ENCODE measurements at regions not wholly inside any gene's neighbourhood (a gene's known extent, or its start where the extent isn't known, plus 50 kb on each side); places are given as distances from the start of the nearest gene placed in this dataset.
A peak's percentile ranks its signal among the peaks of the same experiment; 100 is the strongest.

DNA sequence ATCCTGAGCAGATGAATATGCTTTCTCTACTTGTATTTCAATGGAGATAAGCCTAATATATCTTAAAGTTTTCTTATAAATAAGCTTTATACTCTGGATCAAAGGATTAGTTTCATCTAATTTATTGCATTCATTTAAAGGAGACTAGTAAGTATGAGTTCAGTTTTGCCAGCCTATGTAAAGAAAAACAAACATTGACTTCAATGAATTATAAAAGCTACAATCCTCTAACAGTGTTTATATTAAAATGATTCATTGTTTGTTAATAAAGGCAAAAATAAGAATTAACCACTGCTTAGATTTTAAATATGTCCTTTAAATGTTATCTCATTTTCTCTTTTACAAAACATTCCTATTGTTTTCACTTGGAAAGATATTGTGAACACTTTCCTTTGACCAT is 566.0 kb downstream of the EPHA4 start:
- H3K9ac ChIP-seq (ENCODE audit: low read length): no peak overlapping the region
- no peak overlapping the region for H4K5ac ChIP-seq (ENCODE audit: low read length)
- no peak overlapping the region for H2BK5ac ChIP-seq (ENCODE audit: low read length)
- H3K79me1 ChIP-seq (ENCODE audit: low read length): no peaks in the 10 kb centered on the region
- H3K18ac ChIP-seq (ENCODE audit: low read length): no peak overlapping the region
- H3K79me2 ChIP-seq (ENCODE audit: control insufficient read depth, insufficient read depth, low read length): no peaks in the 10 kb centered on the region
- no peaks in the 10 kb centered on the region for H3K4me1 ChIP-seq (ENCODE audit: control insufficient read depth, low read depth, low read length)
- no peak overlapping the region for H3K27ac ChIP-seq (ENCODE audit: low read depth, low read length)
- DNase-seq: no peak
- H3K27me3 ChIP-seq (ENCODE audit: insufficient read depth, low read length, poor library complexity): no peaks in the 10 kb centered on the region
- no peak overlapping the region for H4K8ac ChIP-seq (ENCODE audit: low read depth, low read length)
- H3K4me2 ChIP-seq (ENCODE audit: low read length): no peak overlapping the region
- no peak overlapping the region for H3K23ac ChIP-seq (ENCODE audit: low read length)
- no peak overlapping the region for H3K4ac ChIP-seq (ENCODE audit: low read depth, low read length)
- H2AK5ac ChIP-seq (ENCODE audit: low read length): no peak overlapping the region
- H3K56ac ChIP-seq (ENCODE audit: low read length): no peak overlapping the region
- H3K4me3 ChIP-seq (ENCODE audit: low read length): no peak overlapping the region
- no peaks in the 10 kb centered on the region for H3K36me3 ChIP-seq (ENCODE audit: control insufficient read depth, insufficient read depth, low read length)
- H2BK15ac ChIP-seq (replicated peaks; ENCODE audit: low read depth): no peak overlapping the region
- H2BK120ac ChIP-seq (ENCODE audit: low read depth, low read length): no peak overlapping the region

DNA sequence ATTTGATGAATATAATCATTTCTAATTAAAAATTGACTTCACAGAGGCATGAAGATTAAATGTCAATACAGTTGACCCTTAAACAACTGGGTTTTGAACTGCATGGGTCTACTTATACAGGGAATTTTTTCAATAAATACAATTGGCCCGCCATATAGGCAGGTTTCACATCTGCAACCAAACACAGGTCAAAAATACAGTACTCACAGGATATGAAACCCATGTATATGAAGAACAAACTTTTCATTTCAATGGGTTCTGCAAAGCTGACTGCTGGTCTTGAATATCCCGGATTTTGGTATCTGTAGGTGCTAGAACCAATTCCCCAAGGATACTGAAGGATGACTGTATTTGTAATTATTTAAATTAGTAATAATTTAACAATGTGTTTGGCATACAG is 555.6 kb downstream of the EPHA4 start:
- no peak overlapping the region for H2BK15ac ChIP-seq (replicated peaks; ENCODE audit: low read depth)
- no peak overlapping the region for H3K23ac ChIP-seq (ENCODE audit: low read length)
- no peaks in the 10 kb centered on the region for H3K79me1 ChIP-seq (ENCODE audit: low read length)
- no peak overlapping the region for H2AK5ac ChIP-seq (ENCODE audit: low read length)
- no peaks in the 10 kb centered on the region for H3K4me1 ChIP-seq (ENCODE audit: control insufficient read depth, low read depth, low read length)
- no peak overlapping the region for H2BK120ac ChIP-seq (ENCODE audit: low read depth, low read length)
- H3K4me3 ChIP-seq (ENCODE audit: low read length): no peak overlapping the region
- no CpG with 5 or more reads among the region's 2 CpGs for WGBS (ENCODE audit: extremely low coverage, insufficient coverage, low lambda C conversion rate)
- H3K36me3 ChIP-seq (ENCODE audit: control insufficient read depth, insufficient read depth, low read length): no peaks in the 10 kb centered on the region
- no peaks in the 10 kb centered on the region for H3K27me3 ChIP-seq (ENCODE audit: insufficient read depth, low read length, poor library complexity)
- H3K79me2 ChIP-seq (ENCODE audit: control insufficient read depth, insufficient read depth, low read length): no peaks in the 10 kb centered on the region
- no peak overlapping the region for H3K4me2 ChIP-seq (ENCODE audit: low read length)
- H3K9ac ChIP-seq (ENCODE audit: low read length): no peak overlapping the region
- H4K5ac ChIP-seq (ENCODE audit: low read length): no peak overlapping the region
- DNase-seq: no peak
- H2BK5ac ChIP-seq (ENCODE audit: low read length): no peak overlapping the region
- no peak overlapping the region for H4K8ac ChIP-seq (ENCODE audit: low read depth, low read length)
- H3K4ac ChIP-seq (ENCODE audit: low read depth, low read length): no peak overlapping the region
- H3K27ac ChIP-seq (ENCODE audit: low read depth, low read length): no peak overlapping the region
- H3K18ac ChIP-seq (ENCODE audit: low read length): no peak overlapping the region
- no peak overlapping the region for H3K56ac ChIP-seq (ENCODE audit: low read length)

DNA sequence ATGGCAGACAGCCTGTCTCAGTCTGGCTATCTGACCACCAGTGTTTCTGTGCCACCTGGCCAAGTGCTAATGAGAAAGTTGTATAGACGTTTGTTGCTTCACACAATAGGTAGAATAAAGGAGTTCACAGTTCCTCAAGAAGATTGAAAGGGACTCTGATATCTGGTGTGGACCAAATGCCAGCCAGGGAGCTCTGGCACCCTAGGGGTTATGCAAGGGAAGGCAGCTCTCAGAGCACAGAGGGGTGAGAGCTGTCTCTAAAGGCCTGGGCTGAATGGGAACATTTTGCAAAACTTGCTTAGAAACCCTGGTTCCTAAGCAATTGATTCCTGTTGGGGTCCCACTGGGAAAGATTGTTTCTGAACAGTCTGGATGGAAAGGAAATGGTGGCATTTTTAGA is 553.8 kb downstream of the EPHA4 start:
- H2BK15ac ChIP-seq (replicated peaks; ENCODE audit: low read depth): no peak overlapping the region
- H3K9ac ChIP-seq (ENCODE audit: low read length): no peak overlapping the region
- no peak overlapping the region for H3K27ac ChIP-seq (ENCODE audit: low read depth, low read length)
- H3K79me1 ChIP-seq (ENCODE audit: low read length): no peaks in the 10 kb centered on the region
- H4K5ac ChIP-seq (ENCODE audit: low read length): no peak overlapping the region
- H3K18ac ChIP-seq (ENCODE audit: low read length): no peak overlapping the region
- no peak overlapping the region for H3K23ac ChIP-seq (ENCODE audit: low read length)
- no peaks in the 10 kb centered on the region for H3K4me1 ChIP-seq (ENCODE audit: control insufficient read depth, low read depth, low read length)
- H3K4ac ChIP-seq (ENCODE audit: low read depth, low read length): no peak overlapping the region
- H3K4me2 ChIP-seq (ENCODE audit: low read length): no peak overlapping the region
- no peak overlapping the region for H2BK120ac ChIP-seq (ENCODE audit: low read depth, low read length)
- DNase-seq: peak; percentile 16
- no peak overlapping the region for H3K4me3 ChIP-seq (ENCODE audit: low read length)
- no peaks in the 10 kb centered on the region for H3K36me3 ChIP-seq (ENCODE audit: control insufficient read depth, insufficient read depth, low read length)
- H3K56ac ChIP-seq (ENCODE audit: low read length): no peak overlapping the region
- H4K8ac ChIP-seq (ENCODE audit: low read depth, low read length): no peak overlapping the region
- no peaks in the 10 kb centered on the region for H3K27me3 ChIP-seq (ENCODE audit: insufficient read depth, low read length, poor library complexity)
- no peak overlapping the region for H2AK5ac ChIP-seq (ENCODE audit: low read length)
- H3K79me2 ChIP-seq (ENCODE audit: control insufficient read depth, insufficient read depth, low read length): no peaks in the 10 kb centered on the region
- no peak overlapping the region for H2BK5ac ChIP-seq (ENCODE audit: low read length)
- no CpG with 5 or more reads among the region's 1 CpG for WGBS (ENCODE audit: extremely low coverage, insufficient coverage, low lambda C conversion rate)

DNA sequence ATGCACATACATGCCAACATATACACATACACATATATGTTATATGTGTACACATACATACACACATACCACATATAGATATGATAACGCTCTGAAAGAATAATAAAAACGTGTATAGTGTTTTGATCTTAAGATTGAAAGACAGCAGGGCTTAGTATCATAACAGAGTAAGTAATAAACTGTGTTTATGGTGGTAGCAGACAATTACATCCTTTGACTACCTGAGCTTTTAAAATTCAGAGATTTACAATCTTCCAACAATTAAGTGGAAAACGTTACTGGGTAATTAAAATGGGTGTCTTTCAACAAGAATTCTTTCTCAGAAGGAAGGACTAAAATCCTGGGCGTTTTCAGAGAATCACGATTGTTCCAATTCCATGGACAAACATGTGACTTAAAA is 552.4 kb downstream of the EPHA4 start:
- Histone ChIP-seq H4K8ac (ENCODE audit: low read depth, low read length) (no peak overlapping the region), H4K5ac (ENCODE audit: low read length) (no peak overlapping the region), H3K23ac (ENCODE audit: low read length) (no peak overlapping the region), H3K27me3 (ENCODE audit: insufficient read depth, low read length, poor library complexity) (no peaks in the 10 kb centered on the region), H2BK5ac (ENCODE audit: low read length) (no peak overlapping the region), H2BK15ac (replicated peaks; ENCODE audit: low read depth) (no peak overlapping the region), H3K4me1 (ENCODE audit: control insufficient read depth, low read depth, low read length) (no peaks in the 10 kb centered on the region), H3K4me2 (ENCODE audit: low read length) (no peak overlapping the region), H3K79me2 (ENCODE audit: control insufficient read depth, insufficient read depth, low read length) (no peaks in the 10 kb centered on the region), H3K4me3 (ENCODE audit: low read length) (no peak overlapping the region), H3K27ac (ENCODE audit: low read depth, low read length) (no peak overlapping the region), H3K9ac (ENCODE audit: low read length) (no peak overlapping the region), H3K79me1 (ENCODE audit: low read length) (no peaks in the 10 kb centered on the region), H3K4ac (ENCODE audit: low read depth, low read length) (no peak overlapping the region), H3K36me3 (ENCODE audit: control insufficient read depth, insufficient read depth, low read length) (no peaks in the 10 kb centered on the region), H3K56ac (ENCODE audit: low read length) (no peak overlapping the region), H2AK5ac (ENCODE audit: low read length) (no peak overlapping the region), H2BK120ac (ENCODE audit: low read depth, low read length) (no peak overlapping the region), H3K18ac (ENCODE audit: low read length) (no peak overlapping the region)
- no CpG with 5 or more reads among the region's 5 CpGs for WGBS (ENCODE audit: extremely low coverage, insufficient coverage, low lambda C conversion rate)
- no peak for DNase-seq

DNA sequence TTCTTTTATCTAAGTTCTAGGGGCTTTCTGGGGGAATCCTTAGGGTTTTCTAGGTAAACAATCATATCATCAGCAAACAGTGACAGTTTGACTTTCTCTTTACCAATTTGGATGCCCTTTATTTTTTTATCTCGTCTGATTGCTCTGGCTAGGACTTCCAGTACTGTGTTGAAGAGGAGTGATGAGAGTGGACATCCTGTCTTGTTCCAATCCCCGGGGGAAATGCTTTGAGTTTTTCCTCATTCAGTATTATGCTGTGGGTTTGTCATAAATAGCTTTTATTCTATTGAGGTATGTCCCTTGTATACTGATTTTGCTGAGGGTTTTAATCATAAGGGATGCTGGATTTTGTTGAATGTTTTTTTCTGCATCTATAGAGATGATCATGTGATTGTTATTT is 549.5 kb downstream of the EPHA4 start:
- H3K4me1 ChIP-seq (ENCODE audit: control insufficient read depth, low read depth, low read length): no peaks in the 10 kb centered on the region
- H2BK15ac ChIP-seq (replicated peaks; ENCODE audit: low read depth): no peak overlapping the region
- no peaks in the 10 kb centered on the region for H3K36me3 ChIP-seq (ENCODE audit: control insufficient read depth, insufficient read depth, low read length)
- no peak overlapping the region for H3K9ac ChIP-seq (ENCODE audit: low read length)
- H3K27ac ChIP-seq (ENCODE audit: low read depth, low read length): no peak overlapping the region
- no peak overlapping the region for H2BK5ac ChIP-seq (ENCODE audit: low read length)
- no peak overlapping the region for H4K5ac ChIP-seq (ENCODE audit: low read length)
- H2AK5ac ChIP-seq (ENCODE audit: low read length): no peak overlapping the region
- no peak overlapping the region for H3K18ac ChIP-seq (ENCODE audit: low read length)
- H3K23ac ChIP-seq (ENCODE audit: low read length): no peak overlapping the region
- DNase-seq: no peak
- no peak overlapping the region for H4K8ac ChIP-seq (ENCODE audit: low read depth, low read length)
- H3K4ac ChIP-seq (ENCODE audit: low read depth, low read length): no peak overlapping the region
- H3K4me2 ChIP-seq (ENCODE audit: low read length): no peak overlapping the region
- no peaks in the 10 kb centered on the region for H3K79me1 ChIP-seq (ENCODE audit: low read length)
- no peak overlapping the region for H3K56ac ChIP-seq (ENCODE audit: low read length)
- no peak overlapping the region for H2BK120ac ChIP-seq (ENCODE audit: low read depth, low read length)
- no peak overlapping the region for H3K4me3 ChIP-seq (ENCODE audit: low read length)
- no peaks in the 10 kb centered on the region for H3K79me2 ChIP-seq (ENCODE audit: control insufficient read depth, insufficient read depth, low read length)
- no peaks in the 10 kb centered on the region for H3K27me3 ChIP-seq (ENCODE audit: insufficient read depth, low read length, poor library complexity)
- no CpG with 5 or more reads among the region's 2 CpGs for WGBS (ENCODE audit: extremely low coverage, insufficient coverage, low lambda C conversion rate)

DNA sequence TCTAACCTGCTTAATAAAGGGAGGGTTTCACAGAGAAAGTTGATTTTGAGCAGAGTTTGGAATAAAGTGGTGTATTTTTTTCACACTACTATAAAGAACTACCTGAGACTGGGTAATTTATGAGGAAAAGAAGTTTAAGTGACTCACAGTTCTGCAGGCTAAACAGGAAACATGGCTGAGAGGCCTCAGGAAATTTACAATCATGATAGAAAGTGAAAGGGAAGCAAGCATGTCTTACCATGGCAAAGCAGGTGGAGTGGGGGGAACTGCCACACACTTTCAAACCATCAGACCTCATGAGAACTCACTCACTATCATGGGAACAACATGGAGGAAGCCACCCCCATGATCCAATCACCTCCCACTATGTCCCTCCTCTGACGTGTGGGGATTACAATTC is 546.7 kb downstream of the EPHA4 start:
- H3K36me3 ChIP-seq (ENCODE audit: control insufficient read depth, insufficient read depth, low read length): no peaks in the 10 kb centered on the region
- H3K18ac ChIP-seq (ENCODE audit: low read length): no peak overlapping the region
- no peak overlapping the region for H3K4me2 ChIP-seq (ENCODE audit: low read length)
- H3K4ac ChIP-seq (ENCODE audit: low read depth, low read length): no peak overlapping the region
- no peaks in the 10 kb centered on the region for H3K79me2 ChIP-seq (ENCODE audit: control insufficient read depth, insufficient read depth, low read length)
- no peak overlapping the region for H3K27ac ChIP-seq (ENCODE audit: low read depth, low read length)
- no peak overlapping the region for H2AK5ac ChIP-seq (ENCODE audit: low read length)
- no peak overlapping the region for H2BK5ac ChIP-seq (ENCODE audit: low read length)
- no peak overlapping the region for H3K9ac ChIP-seq (ENCODE audit: low read length)
- H3K4me3 ChIP-seq (ENCODE audit: low read length): no peak overlapping the region
- H3K4me1 ChIP-seq (ENCODE audit: control insufficient read depth, low read depth, low read length): no peaks in the 10 kb centered on the region
- DNase-seq: no peak
- H3K23ac ChIP-seq (ENCODE audit: low read length): no peak overlapping the region
- H4K5ac ChIP-seq (ENCODE audit: low read length): no peak overlapping the region
- H2BK120ac ChIP-seq (ENCODE audit: low read depth, low read length): no peak overlapping the region
- H3K56ac ChIP-seq (ENCODE audit: low read length): no peak overlapping the region
- H3K79me1 ChIP-seq (ENCODE audit: low read length): no peaks in the 10 kb centered on the region
- H3K27me3 ChIP-seq (ENCODE audit: insufficient read depth, low read length, poor library complexity): no peaks in the 10 kb centered on the region
- whole genome bisulfite sequencing (ENCODE audit: extremely low coverage, insufficient coverage, low lambda C conversion rate): no CpG with 5 or more reads among the region's 1 CpG
- H2BK15ac ChIP-seq (replicated peaks; ENCODE audit: low read depth): no peak overlapping the region
- no peak overlapping the region for H4K8ac ChIP-seq (ENCODE audit: low read depth, low read length)

All from mesendoderm (in vitro differentiated cells).